Skeletal muscle tissue (tissue), 3 donors: ENCODE measurements at regions not wholly inside any gene's neighbourhood (a gene's known extent, or its start where the extent isn't known, plus 50 kb on each side); places are given as distances from the start of the nearest gene placed in this dataset.

Source experiments
- H3K27ac ChIP-seq: one replicate; pipeline ENCODE4 v1.7.0; 2013; ENCODE audit warnings: mild to moderate bottlenecking, low read depth, low read length, inconsistent platforms
- H3K27me3 ChIP-seq, 3 donors: one replicate each; pipeline ENCODE4 v1.7.0; 2013; ENCODE audit warnings: low read length in 3 of 3; ENCODE audit not compliant: control insufficient read depth in 3 of 3, insufficient read depth in 3 of 3
- H3K36me3 ChIP-seq, 3 donors: one replicate each; pipeline ENCODE4 v1.7.0; 2013; ENCODE audit warnings: low read length in 3 of 3; ENCODE audit not compliant: control insufficient read depth in 3 of 3, insufficient read depth in 3 of 3
- H3K4me1 ChIP-seq, 3 donors: one replicate each; pipeline ENCODE4 v1.7.0; 2013; ENCODE audit warnings: low read length in 3 of 3, mild to moderate bottlenecking in 3 of 3; ENCODE audit not compliant: control insufficient read depth in 3 of 3, insufficient read depth in 3 of 3
- H3K4me3 ChIP-seq, 3 donors: one replicate each; pipeline ENCODE4 v1.7.0; 2013; ENCODE audit warnings: low read length in 3 of 3
- H3K9ac ChIP-seq, 3 donors: one replicate each; pipeline ENCODE4 v1.7.0; 2013; ENCODE audit warnings: low read length in 3 of 3, mild to moderate bottlenecking in 3 of 3, moderate library complexity in 2 of 3, low read depth in 1 of 3
- H3K9me3 ChIP-seq, 3 donors: one replicate each; pipeline ENCODE4 v1.7.0; 2013; ENCODE audit warnings: low read length in 3 of 3; ENCODE audit not compliant: control insufficient read depth in 3 of 3
- donor health status: Osteomylitis.

DNA sequence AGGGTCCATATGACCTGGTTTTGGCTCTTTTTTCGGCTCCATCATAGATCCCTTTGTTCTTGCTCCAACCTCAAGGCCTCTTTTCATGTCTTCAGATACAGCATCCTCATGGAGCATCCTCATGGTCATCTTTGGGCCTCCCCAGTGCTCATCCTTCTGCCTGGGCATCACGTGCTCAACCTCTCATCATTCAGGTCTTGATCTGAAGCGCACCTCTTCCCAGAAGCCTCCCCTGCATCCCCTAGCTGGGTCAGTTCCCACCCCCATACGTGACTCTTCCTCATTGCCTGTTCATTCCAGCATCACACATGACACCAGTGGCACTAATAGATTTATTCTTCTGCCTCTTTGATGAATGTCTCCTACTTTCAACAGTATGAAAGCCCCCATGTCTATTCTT, 192.2 kb downstream of the MIAT start:
- Histone ChIP-seq H3K27me3 (peaks cover 0 to 3% (median 0%) of the 10 kb centered on the region in 3 donors), H3K4me3 (no peak overlapping the region), H3K9ac (no peak overlapping the region), H3K4me1 (peaks cover 0 to 7% (median 6%) of the 10 kb centered on the region in 3 donors), H3K36me3 (no peaks in the 10 kb centered on the region), H3K27ac (no peak overlapping the region), H3K9me3 (no peaks in the 10 kb centered on the region)

GRCh38 chr22:26851125-26851524, 193.7 kb downstream of the MIAT start:
- H3K4me1 ChIP-seq: peaks cover 0 to 3% (median 0%) of the 10 kb centered on the region in 3 donors
- peaks cover 0 to 3% (median 0%) of the 10 kb centered on the region in 3 donors for H3K27me3 ChIP-seq
- no peaks in the 10 kb centered on the region for H3K36me3 ChIP-seq
- no peak overlapping the region for H3K4me3 ChIP-seq
- no peak overlapping the region for H3K9ac ChIP-seq
- no peaks in the 10 kb centered on the region for H3K9me3 ChIP-seq
- no peak overlapping the region for H3K27ac ChIP-seq

- H3K27me3 ChIP-seq: peaks cover 0 to 3% (median 0%) of the 10 kb centered on the region in 3 donors
Observed at GRCh38 chr22:26852176-26852575, 194.8 kb downstream of the MIAT start.

GRCh38 chr22:26853071-26853470, 195.7 kb downstream of the MIAT start:
- Histone ChIP-seq H3K36me3 (no peaks in the 10 kb centered on the region), H3K27ac (no peak overlapping the region)

More at GRCh38 chr22:26852176-26852575, 194.8 kb downstream of the MIAT start:
- Histone ChIP-seq H3K4me3 (no peak overlapping the region), H3K9ac (no peak overlapping the region), H3K36me3 (no peaks in the 10 kb centered on the region), H3K27ac (no peak overlapping the region), H3K9me3 (no peaks in the 10 kb centered on the region), H3K4me1 (peaks cover 0 to 3% (median 0%) of the 10 kb centered on the region in 3 donors)

DNA sequence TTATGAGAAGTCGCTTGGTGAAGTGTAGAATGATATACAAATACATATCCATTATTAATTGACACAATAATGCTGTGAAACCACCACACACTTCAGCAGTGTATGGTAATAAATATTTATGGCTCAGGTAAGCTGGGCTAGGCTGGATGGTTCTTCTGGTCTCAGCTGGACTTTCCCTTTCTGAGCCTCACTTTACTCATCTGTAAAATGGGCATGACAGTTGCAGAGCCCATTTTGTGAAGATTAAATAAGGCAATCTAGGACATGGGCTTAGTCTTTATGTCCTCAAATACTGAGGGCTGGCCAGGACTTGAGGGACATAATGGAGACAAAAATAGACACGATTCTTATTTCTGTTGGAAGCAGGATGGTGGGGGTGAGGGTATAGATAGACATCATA, 196.1 kb downstream of the MIAT start:
- Histone ChIP-seq H3K27ac (no peak overlapping the region), H3K36me3 (no peaks in the 10 kb centered on the region), H3K4me3 (no peak overlapping the region), H3K9ac (no peak overlapping the region), H3K27me3 (no peaks in the 10 kb centered on the region), H3K4me1 (no peaks in the 10 kb centered on the region), H3K9me3 (no peaks in the 10 kb centered on the region)

More at GRCh38 chr22:26853071-26853470, 195.7 kb downstream of the MIAT start:
- Histone ChIP-seq H3K9me3 (no peaks in the 10 kb centered on the region), H3K9ac (no peak overlapping the region), H3K27me3 (peaks cover 0 to 2% (median 0%) of the 10 kb centered on the region in 3 donors), H3K4me1 (peaks cover 0 to 3% (median 0%) of the 10 kb centered on the region in 3 donors), H3K4me3 (no peak overlapping the region)

- Histone ChIP-seq H3K4me3 (no peak overlapping the region), H3K9ac (no peak overlapping the region), H3K9me3 (no peaks in the 10 kb centered on the region), H3K27me3 (no peaks in the 10 kb centered on the region), H3K27ac (no peak overlapping the region), H3K36me3 (no peaks in the 10 kb centered on the region), H3K4me1 (no peaks in the 10 kb centered on the region)
Observed at GRCh38 chr22:26857169-26857568, 199.8 kb downstream of the MIAT start.

- no peak overlapping the region for H3K9ac ChIP-seq
- H3K9me3 ChIP-seq: no peaks in the 10 kb centered on the region
- H3K27ac ChIP-seq: no peak overlapping the region
- H3K36me3 ChIP-seq: peaks cover 0 to 3% (median 0%) of the 10 kb centered on the region in 3 donors
- H3K27me3 ChIP-seq: no peaks in the 10 kb centered on the region
- H3K4me3 ChIP-seq: no peak overlapping the region
- no peaks in the 10 kb centered on the region for H3K4me1 ChIP-seq
Observed at GRCh38 chr22:26860301-26860700, 202.9 kb downstream of the MIAT start.

DNA sequence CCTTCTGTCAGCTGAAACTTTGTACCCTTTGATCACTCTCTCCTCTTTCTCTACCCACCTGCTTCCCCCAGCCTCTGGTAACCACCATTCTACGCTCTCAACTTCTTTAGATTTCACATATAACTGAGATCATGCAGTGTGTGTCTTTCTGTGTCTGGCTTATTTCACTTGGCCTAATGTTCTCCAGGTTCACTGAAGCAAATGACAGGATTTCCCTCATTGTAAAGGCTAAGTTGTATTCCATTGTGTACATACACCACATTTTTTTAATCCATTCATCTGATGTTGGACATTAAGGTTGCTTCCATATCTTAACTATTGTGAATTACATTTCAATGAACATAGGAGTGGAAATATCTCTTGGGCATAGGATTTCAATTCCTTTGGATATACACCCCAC, 207.6 kb downstream of the MIAT start:
- H3K9me3 ChIP-seq: no peaks in the 10 kb centered on the region
- peaks cover 0 to 3% (median 0%) of the 10 kb centered on the region in 3 donors for H3K36me3 ChIP-seq
- H3K4me3 ChIP-seq: no peak overlapping the region
- H3K9ac ChIP-seq: no peak overlapping the region
- no peaks in the 10 kb centered on the region for H3K27me3 ChIP-seq
- H3K4me1 ChIP-seq: no peaks in the 10 kb centered on the region
- no peak overlapping the region for H3K27ac ChIP-seq

GRCh38 chr22:26883393-26883792, 226.0 kb downstream of the MIAT start:
- H3K9me3 ChIP-seq: no peaks in the 10 kb centered on the region
- no peak overlapping the region for H3K27ac ChIP-seq
- peaks cover 0 to 7% (median 0%) of the 10 kb centered on the region in 3 donors for H3K27me3 ChIP-seq
- H3K36me3 ChIP-seq: no peaks in the 10 kb centered on the region
- H3K9ac ChIP-seq: no peak overlapping the region
- no peak overlapping the region for H3K4me3 ChIP-seq
- H3K4me1 ChIP-seq: peaks cover 5 to 10% (median 6%) of the 10 kb centered on the region in 3 donors

- H3K9ac ChIP-seq: no peak overlapping the region
- no peak overlapping the region for H3K4me3 ChIP-seq
- peaks cover 0 to 7% (median 0%) of the 10 kb centered on the region in 3 donors for H3K27me3 ChIP-seq
- no peaks in the 10 kb centered on the region for H3K9me3 ChIP-seq
- no peak overlapping the region for H3K27ac ChIP-seq
- no peaks in the 10 kb centered on the region for H3K36me3 ChIP-seq
- H3K4me1 ChIP-seq: peaks cover 5 to 10% (median 6%) of the 10 kb centered on the region in 3 donors
Observed at GRCh38 chr22:26884921-26885320, 227.5 kb downstream of the MIAT start.
